Endothelial cell (in vitro differentiated cells): ENCODE measurements at regions not wholly inside any gene's neighbourhood (a gene's known extent, or its start where the extent isn't known, plus 50 kb on each side); places are given as distances from the start of the nearest gene placed in this dataset.
A peak's percentile ranks its signal among the peaks of the same experiment; 100 is the strongest.

ENCODE experiments used
- DNase-seq: peaks from one replicate; pipeline ENCODE4 v3.0.0; 2021; ENCODE audit warnings: low spot score
- H3K27ac Mint-ChIP-seq: one replicate; pipeline ENCODE4 v1.8.0; 2021; ENCODE audit warnings: mixed read lengths, inconsistent platforms; ENCODE audit not compliant: unreplicated experiment
- H3K27me3 Mint-ChIP-seq: one replicate; pipeline ENCODE4 v1.8.0; 2021; ENCODE audit warnings: mild to moderate bottlenecking, moderate library complexity, mixed read lengths, inconsistent platforms; ENCODE audit not compliant: unreplicated experiment
- H3K36me3 Mint-ChIP-seq: one replicate; pipeline ENCODE4 v1.8.0; 2021; ENCODE audit warnings: mild to moderate bottlenecking, low read depth, mixed read lengths, inconsistent platforms; ENCODE audit not compliant: unreplicated experiment
- H3K4me1 Mint-ChIP-seq: one replicate; pipeline ENCODE4 v1.8.0; 2021; ENCODE audit warnings: mild to moderate bottlenecking, mixed read lengths, inconsistent platforms; ENCODE audit not compliant: unreplicated experiment
- H3K4me3 Mint-ChIP-seq: one replicate; pipeline ENCODE4 v1.8.0; 2021; ENCODE audit warnings: mild to moderate bottlenecking, mixed read lengths, inconsistent platforms; ENCODE audit not compliant: unreplicated experiment
- H3K9me3 Mint-ChIP-seq: one replicate; pipeline ENCODE4 v1.8.0; 2021; ENCODE audit warnings: mixed read lengths, inconsistent platforms; ENCODE audit not compliant: unreplicated experiment
- CTCF ChIP-seq: fragments of 200-600 bp; sonication (generic); IDR thresholded peaks from one replicate; pipeline ENCODE4 v1.5.0; 2021; ENCODE audit warnings: antibody characterized with exemption; ENCODE audit not compliant: unreplicated experiment

DNA sequence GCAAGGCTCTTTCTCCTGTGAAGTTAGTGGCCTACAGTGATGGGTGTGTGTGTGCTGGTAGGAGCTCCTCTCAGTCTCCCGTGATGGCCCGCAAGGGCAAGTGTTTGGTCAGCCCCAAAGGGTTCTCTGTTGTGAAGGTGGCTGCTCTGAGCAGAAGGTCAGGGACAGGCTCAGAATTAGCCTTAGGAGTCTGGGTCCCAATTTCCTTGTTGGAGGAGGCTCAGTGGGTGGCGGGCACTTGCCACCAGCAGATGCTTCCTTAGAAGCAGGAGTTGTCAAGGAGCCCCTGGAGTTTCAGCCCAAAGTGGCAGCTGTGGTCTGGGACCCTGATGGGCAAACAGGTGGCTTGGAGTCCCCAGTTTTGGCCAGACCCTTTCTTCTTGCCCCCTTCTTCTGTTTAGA lies 154.4 kb downstream of the MACROH2A1 start:
- no peak for TF ChIP-seq CTCF
- DNase-seq: peak; percentile 1

GRCh38 chr5:135243556-135244285 lies 155.3 kb downstream of the MACROH2A1 start:
- H3K27me3 Mint-ChIP-seq: peaks cover 3% of the 10 kb centered on the region
- H3K9me3 Mint-ChIP-seq: no peaks in the 10 kb centered on the region
- DNase-seq: no peak

More for the DNA sequence above, 154.4 kb downstream of the MACROH2A1 start:
- H3K27ac Mint-ChIP-seq: no peak overlapping the region
- H3K36me3 Mint-ChIP-seq: no peaks in the 10 kb centered on the region
- H3K4me1 Mint-ChIP-seq: no peaks in the 10 kb centered on the region
- H3K4me3 Mint-ChIP-seq: no peak overlapping the region
- no peaks in the 10 kb centered on the region for H3K9me3 Mint-ChIP-seq
- H3K27me3 Mint-ChIP-seq: peaks cover 3% of the 10 kb centered on the region

DNA sequence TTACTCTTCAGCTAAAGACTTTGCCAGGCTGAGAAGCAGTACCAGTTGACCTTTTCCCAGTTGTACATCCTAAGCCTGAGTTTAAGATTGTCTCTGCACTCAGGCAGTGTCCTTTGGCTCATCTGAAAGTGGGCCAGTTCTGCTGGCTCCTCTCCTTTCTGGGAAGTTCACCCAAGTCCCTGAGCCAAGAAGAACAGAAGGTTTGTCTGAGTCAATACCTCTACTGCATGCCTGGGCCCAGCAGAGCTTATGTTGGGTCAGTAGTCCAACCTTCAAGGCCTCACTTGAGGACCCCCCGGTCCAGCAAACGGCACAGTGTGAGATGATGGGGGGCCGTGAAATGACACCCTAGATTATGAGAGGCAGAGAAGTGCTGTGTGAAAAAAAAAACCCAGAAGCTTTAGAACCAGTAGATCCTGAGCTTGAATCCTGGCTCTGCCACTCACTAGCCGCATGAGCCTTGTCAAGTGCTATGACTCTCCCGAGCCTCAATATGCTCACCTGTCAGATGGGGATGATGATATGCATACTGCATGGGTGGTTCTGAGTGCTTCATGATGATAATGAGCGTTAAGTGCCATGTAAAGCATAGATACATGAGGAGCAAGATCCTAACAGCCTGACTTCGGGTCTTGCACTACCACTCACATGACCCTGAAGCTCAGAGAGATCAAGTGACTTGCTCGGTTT lies 156.0 kb downstream of the MACROH2A1 start:
- TF ChIP-seq CTCF: no peak
- peaks cover 3% of the 10 kb centered on the region for H3K27me3 Mint-ChIP-seq
- no peak for DNase-seq
- no peak overlapping the region for H3K4me3 Mint-ChIP-seq
- no peaks in the 10 kb centered on the region for H3K9me3 Mint-ChIP-seq
- H3K27ac Mint-ChIP-seq: no peak overlapping the region
- H3K4me1 Mint-ChIP-seq: no peaks in the 10 kb centered on the region
- H3K36me3 Mint-ChIP-seq: no peaks in the 10 kb centered on the region

More at GRCh38 chr5:135243556-135244285, 155.3 kb downstream of the MACROH2A1 start:
- Mint-ChIP-seq H3K27ac (no peak overlapping the region), H3K4me3 (no peak overlapping the region), H3K36me3 (no peaks in the 10 kb centered on the region), H3K4me1 (no peaks in the 10 kb centered on the region)
- TF ChIP-seq CTCF: no peak

- H3K4me1 Mint-ChIP-seq: no peaks in the 10 kb centered on the region
- no peaks in the 10 kb centered on the region for H3K36me3 Mint-ChIP-seq
- no peak overlapping the region for H3K4me3 Mint-ChIP-seq
- DNase-seq: no peak
- no peak for TF ChIP-seq CTCF
- H3K9me3 Mint-ChIP-seq: no peaks in the 10 kb centered on the region
- no peak overlapping the region for H3K27ac Mint-ChIP-seq
- peaks cover 3% of the 10 kb centered on the region for H3K27me3 Mint-ChIP-seq
Measured at GRCh38 chr5:135242021-135242865, 156.8 kb downstream of the MACROH2A1 start.
